HCT116 (cell line): ENCODE measurements at regions not wholly inside any gene's neighbourhood (a gene's known extent, or its start where the extent isn't known, plus 50 kb on each side); places are given as distances from the start of the nearest gene placed in this dataset.

ENCODE experiments used
- CEBPB ChIP-seq: IDR thresholded peaks from 2 replicates; pipeline ENCODE4 v1.6.1; 2012; ENCODE audit warnings: low read depth
- EZH2 ChIP-seq: fragments of 200-600 bp; sonication (generic); IDR thresholded peaks from 2 replicates; pipeline ENCODE4 v1.6.1; 2017; ENCODE audit warnings: antibody characterized with exemption, mixed run types
- EZH2phosphoT487 ChIP-seq: fragments of 200-600 bp; IDR thresholded peaks from 2 replicates; pipeline ENCODE4 v1.6.1; 2018; ENCODE audit warnings: antibody characterized with exemption, borderline replicate concordance
- FOSL1 ChIP-seq: IDR thresholded peaks from 2 replicates; pipeline ENCODE4 v1.6.1; 2012; ENCODE audit warnings: low read depth
- JUND ChIP-seq: IDR thresholded peaks from 2 replicates; pipeline ENCODE4 v1.6.1; 2012
- POLR2A ChIP-seq: IDR thresholded peaks from 2 replicates; pipeline ENCODE4 v1.7.0; 2011; ENCODE audit warnings: borderline replicate concordance; ENCODE audit not compliant: insufficient read depth, insufficient read length; ENCODE audit errors: extremely low read depth
- POLR2AphosphoS5 ChIP-seq: IDR thresholded peaks from 2 replicates; pipeline ENCODE4 v1.6.1; 2011; ENCODE audit warnings: mild to moderate bottlenecking, low read depth, low read length, moderate library complexity
- REST ChIP-seq: IDR thresholded peaks from 2 replicates; pipeline ENCODE4 v1.6.1; 2012; ENCODE audit warnings: low read depth
- SIN3A ChIP-seq: IDR thresholded peaks from 2 replicates; pipeline ENCODE4 v1.6.1; 2012; ENCODE audit warnings: low read depth
- SP1 ChIP-seq: IDR thresholded peaks from 2 replicates; pipeline ENCODE4 v1.6.1; 2012; ENCODE audit warnings: low read depth
- YY1 ChIP-seq: IDR thresholded peaks from 2 replicates; pipeline ENCODE4 v1.6.1; 2011; ENCODE audit warnings: low read length, low read depth, moderate library complexity, mild to moderate bottlenecking; ENCODE audit not compliant: insufficient replicate concordance; ENCODE audit errors: extremely low read depth
- TF ChIP-seq, protein P1 (sequence below), 3 experiments: fragments of 200-600 bp in 1 of 3; sonication (generic) in 1 of 3; IDR thresholded peaks in 2 of 3; conservative IDR thresholded peaks in 1 of 3; 2 replicates each; pipeline ENCODE4 v1.5.1; 2012 to 2017; ENCODE audit warnings: low read depth in 2 of 3, low read length in 2 of 3, antibody characterized with exemption in 1 of 3, borderline replicate concordance in 1 of 3, control low read depth in 1 of 3, mild to moderate bottlenecking in 1 of 3, mixed read lengths in 1 of 3, mixed run types in 1 of 3, moderate library complexity in 1 of 3; ENCODE audit not compliant: insufficient read depth in 1 of 3

DNA sequence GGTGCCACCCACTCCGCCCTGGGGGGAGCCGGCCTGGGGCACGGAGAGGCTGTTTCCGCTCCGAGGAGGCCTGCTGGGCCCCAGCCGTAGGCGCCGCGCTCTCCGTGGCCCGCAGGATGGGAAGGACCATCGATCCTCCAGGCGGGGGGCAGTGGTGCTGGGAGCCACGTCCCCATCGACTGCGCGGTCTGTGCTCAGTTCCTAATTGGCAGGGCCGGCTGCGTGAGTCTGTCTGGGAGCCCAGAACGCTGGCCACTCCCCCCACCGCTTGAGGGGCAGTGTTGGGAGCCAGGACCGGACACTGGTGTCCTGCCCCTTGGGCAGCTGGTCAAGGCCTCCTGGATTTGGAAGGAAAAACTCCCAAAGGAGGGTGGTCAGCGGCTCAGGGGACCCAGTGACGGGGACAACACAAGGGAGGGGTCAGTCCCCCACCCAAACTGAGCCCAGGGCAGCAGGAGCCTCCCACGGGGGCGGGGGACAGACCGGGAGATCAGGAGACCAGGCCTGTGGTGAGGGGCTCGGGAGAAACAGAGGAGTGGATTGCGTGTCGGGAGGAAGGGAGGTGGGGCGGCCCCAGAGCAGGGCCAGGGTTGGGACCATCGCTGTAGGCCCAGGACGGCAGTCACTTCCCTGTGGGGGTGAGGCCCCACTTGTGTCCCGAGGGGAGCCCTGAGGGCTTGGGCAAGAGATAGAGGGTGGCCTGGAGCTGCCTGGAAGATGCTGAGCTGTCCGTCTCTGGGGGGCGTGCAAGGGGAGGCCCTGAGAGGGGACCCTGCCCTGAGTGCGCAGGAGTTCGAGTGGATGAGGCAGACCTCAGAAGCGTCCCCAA lies 89.0 kb downstream of the UNCX start:
- TF ChIP-seq, protein P1, sequence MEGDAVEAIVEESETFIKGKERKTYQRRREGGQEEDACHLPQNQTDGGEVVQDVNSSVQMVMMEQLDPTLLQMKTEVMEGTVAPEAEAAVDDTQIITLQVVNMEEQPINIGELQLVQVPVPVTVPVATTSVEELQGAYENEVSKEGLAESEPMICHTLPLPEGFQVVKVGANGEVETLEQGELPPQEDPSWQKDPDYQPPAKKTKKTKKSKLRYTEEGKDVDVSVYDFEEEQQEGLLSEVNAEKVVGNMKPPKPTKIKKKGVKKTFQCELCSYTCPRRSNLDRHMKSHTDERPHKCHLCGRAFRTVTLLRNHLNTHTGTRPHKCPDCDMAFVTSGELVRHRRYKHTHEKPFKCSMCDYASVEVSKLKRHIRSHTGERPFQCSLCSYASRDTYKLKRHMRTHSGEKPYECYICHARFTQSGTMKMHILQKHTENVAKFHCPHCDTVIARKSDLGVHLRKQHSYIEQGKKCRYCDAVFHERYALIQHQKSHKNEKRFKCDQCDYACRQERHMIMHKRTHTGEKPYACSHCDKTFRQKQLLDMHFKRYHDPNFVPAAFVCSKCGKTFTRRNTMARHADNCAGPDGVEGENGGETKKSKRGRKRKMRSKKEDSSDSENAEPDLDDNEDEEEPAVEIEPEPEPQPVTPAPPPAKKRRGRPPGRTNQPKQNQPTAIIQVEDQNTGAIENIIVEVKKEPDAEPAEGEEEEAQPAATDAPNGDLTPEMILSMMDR (IDR thresholded peaks at IDR 0.05 in 2 of 3, conservative IDR thresholded peaks at IDR 0.05 in 1 of 3; ENCODE audit: borderline replicate concordance in 1 of 3, insufficient read depth in 1 of 3, low read depth in 2 of 3, low read length in 2 of 3): no peak
- TF ChIP-seq SIN3A (no peak), YY1 (no peak), POLR2A (no peak), EZH2phosphoT487 (no peak), REST (no peak), EZH2 (no peak), CEBPB (no peak), SP1 (no peak), POLR2AphosphoS5 (no peak), JUND (no peak), FOSL1 (no peak)
